ENCODE measurements at regions not wholly inside any gene's neighbourhood (a gene's known extent, or its start where the extent isn't known, plus 50 kb on each side); places are given as distances from the start of the nearest gene placed in this dataset.

GRCh38 chr12:31860401-31860800 lies 98.8 kb upstream of the RESF1 start:
- H3K36me3 ChIP-seq (ENCODE audit: control insufficient read depth in 2 of 2, extremely low read depth in 1 of 2, insufficient read depth in 2 of 2, low read length in 2 of 2): no peaks in the 10 kb centered on the region
- no peak for DNase-seq (ENCODE audit: low read depth, low spot score)
- H3K79me2 ChIP-seq (ENCODE audit: control insufficient read depth, insufficient read depth, low read length): no peaks in the 10 kb centered on the region
- no peak overlapping the region for H2AFZ ChIP-seq (ENCODE audit: control insufficient read depth, low read length)
- no peaks in the 10 kb centered on the region for H3K9me3 ChIP-seq (ENCODE audit: control insufficient read depth, low read depth, low read length)
- dilution Hi-C loops (cut with MboI; ENCODE audit: extremely low pct_ligation_motif_present, low sequenced_read_pairs): no loop called here
- no peak for FAIRE-seq
- H3K4me2 ChIP-seq (ENCODE audit: control insufficient read depth, extremely low read depth, insufficient read depth, low read depth, low read length): no peak overlapping the region
- no peak overlapping the region for H3K4me3 ChIP-seq (ENCODE audit: control insufficient read depth in 2 of 3, extremely low read depth in 1 of 3, insufficient read depth in 2 of 3, low read depth in 1 of 3, low read length in 3 of 3)
- H3K4me1 ChIP-seq (ENCODE audit: control insufficient read depth, extremely low read depth, insufficient read depth, low read length): no peaks in the 10 kb centered on the region
- H3K27ac ChIP-seq (ENCODE audit: control insufficient read depth, insufficient read depth, low read length): no peak overlapping the region
- H3K9ac ChIP-seq (ENCODE audit: control insufficient read depth, extremely low read depth, insufficient read depth, low read length): no peak overlapping the region
- no peaks in the 10 kb centered on the region for H3K27me3 ChIP-seq (ENCODE audit: control insufficient read depth, extremely low read depth, insufficient read depth, low read length)
- no peaks in the 10 kb centered on the region for H4K20me1 ChIP-seq (ENCODE audit: control insufficient read depth, extremely low read depth, insufficient read depth, low read length)
- TF ChIP-seq CTCF (optimal IDR thresholded peaks at IDR 0.05 in 1 of 3, IDR thresholded peaks at IDR 0.05 in 1 of 3, conservative IDR thresholded peaks at IDR 0.05 in 1 of 3; ENCODE audit: extremely low read depth in 1 of 3, insufficient read depth in 2 of 3, low read length in 3 of 3) (no peak), EZH2 (IDR thresholded peaks at IDR 0.05; ENCODE audit: low read length) (no peak)
- H3K9me1 ChIP-seq (ENCODE audit: control insufficient read depth, extremely low read depth, insufficient read depth, low read length): no peaks in the 10 kb centered on the region

- no peaks in the 10 kb centered on the region for H4K20me1 ChIP-seq (ENCODE audit: control insufficient read depth, extremely low read depth, insufficient read depth, low read length)
- DNase-seq (ENCODE audit: low read depth, low spot score): no peak
- H3K9me3 ChIP-seq (ENCODE audit: control insufficient read depth, low read depth, low read length): no peaks in the 10 kb centered on the region
- H3K27ac ChIP-seq (ENCODE audit: control insufficient read depth, insufficient read depth, low read length): no peak overlapping the region
- H2AFZ ChIP-seq (ENCODE audit: control insufficient read depth, low read length): no peak overlapping the region
- no peak overlapping the region for H3K4me3 ChIP-seq (ENCODE audit: control insufficient read depth in 2 of 3, extremely low read depth in 1 of 3, insufficient read depth in 2 of 3, low read depth in 1 of 3, low read length in 3 of 3)
- dilution Hi-C loops (cut with MboI; ENCODE audit: extremely low pct_ligation_motif_present, low sequenced_read_pairs): no loop called here
- no peaks in the 10 kb centered on the region for H3K36me3 ChIP-seq (ENCODE audit: control insufficient read depth in 2 of 2, extremely low read depth in 1 of 2, insufficient read depth in 2 of 2, low read length in 2 of 2)
- no peaks in the 10 kb centered on the region for H3K4me1 ChIP-seq (ENCODE audit: control insufficient read depth, extremely low read depth, insufficient read depth, low read length)
- H3K27me3 ChIP-seq (ENCODE audit: control insufficient read depth, extremely low read depth, insufficient read depth, low read length): no peaks in the 10 kb centered on the region
- no peaks in the 10 kb centered on the region for H3K9me1 ChIP-seq (ENCODE audit: control insufficient read depth, extremely low read depth, insufficient read depth, low read length)
- no peak for TF ChIP-seq EZH2 (IDR thresholded peaks at IDR 0.05; ENCODE audit: low read length)
- no peak for TF ChIP-seq CTCF (optimal IDR thresholded peaks at IDR 0.05 in 1 of 3, IDR thresholded peaks at IDR 0.05 in 1 of 3, conservative IDR thresholded peaks at IDR 0.05 in 1 of 3; ENCODE audit: extremely low read depth in 1 of 3, insufficient read depth in 2 of 3, low read length in 3 of 3)
- no peak overlapping the region for H3K4me2 ChIP-seq (ENCODE audit: control insufficient read depth, extremely low read depth, insufficient read depth, low read depth, low read length)
- FAIRE-seq: no peak
- no peak overlapping the region for H3K9ac ChIP-seq (ENCODE audit: control insufficient read depth, extremely low read depth, insufficient read depth, low read length)
- no peaks in the 10 kb centered on the region for H3K79me2 ChIP-seq (ENCODE audit: control insufficient read depth, insufficient read depth, low read length)
These were observed 99.8 kb upstream of the RESF1 start for GRCh38 chr12:31859232-31859977.

Measured in keratinocyte (primary cell).